SK-N-SH (cell line): ENCODE measurements at regions not wholly inside any gene's neighbourhood (a gene's known extent, or its start where the extent isn't known, plus 50 kb on each side); places are given as distances from the start of the nearest gene placed in this dataset.

Experiments used
- CTCF ChIA-PET: fragments of 300-600, 350-600 bp; formaldehyde crosslinking; extraction: SDS; loops from one replicate; lab custom pipeline; 2021; lab: Yijun Ruan, JAX
- POLR2A ChIA-PET: fragments of 350-600 bp; sonication (Branson Sonifier 250); formaldehyde crosslinking; extraction: SDS; loops from one replicate; lab custom pipeline; 2020; ENCODE audit warnings: antibody characterized with exemption, inconsistent platforms; lab: Yijun Ruan, JAX
- DNase-seq: peaks from one replicate; pipeline ENCODE4 v3.0.0; 2012
- H2AFZ ChIP-seq: fragments of 200-600 bp; sonication (generic); 2 replicates; pipeline ENCODE4 v1.8.1; 2016; ENCODE audit warnings: antibody characterized with exemption, mild to moderate bottlenecking, low read depth
- H3F3A ChIP-seq: fragments of 200-600 bp; sonication (generic); replicated peaks from 2 replicates; pipeline ENCODE3; 2016; ENCODE audit warnings: antibody characterized with exemption, mild to moderate bottlenecking; ENCODE audit not compliant: insufficient read depth
- H3K27ac ChIP-seq, 2 experiments: fragments of 200-500 bp in 1 of 2; fragments of 200-600 bp in 1 of 2; sonication (Bioruptor generic) in 1 of 2; sonication (generic), shearing (Covaris generic) in 1 of 2; 2 replicates each; pipeline versions ENCODE4 v1.5.1 to v1.6.1; 2014 to 2016; ENCODE audit warnings: low read depth in 2 of 2, inconsistent platforms in 1 of 2, low read length in 1 of 2, mild to moderate bottlenecking in 1 of 2, mixed read lengths in 1 of 2
- H3K27me3 ChIP-seq: fragments of 200-600 bp; sonication (generic), shearing (Covaris generic); 2 replicates; pipeline ENCODE4 v1.6.1; 2016; ENCODE audit warnings: mixed run types; ENCODE audit not compliant: insufficient read depth
- H3K36me3 ChIP-seq, 2 experiments: fragments of 200-500 bp in 1 of 2; fragments of 200-600 bp in 1 of 2; sonication (Bioruptor generic) in 1 of 2; sonication (generic) in 1 of 2; replicated peaks in 1 of 2; 2 replicates each; pipeline versions ENCODE3 to v1.5.1; 2014 to 2016; ENCODE audit warnings: low read length in 1 of 2, mild to moderate bottlenecking in 1 of 2; ENCODE audit not compliant: insufficient read depth in 2 of 2, control insufficient read depth in 1 of 2
- H3K4me1 ChIP-seq, 2 experiments: fragments of 200-500 bp in 1 of 2; fragments of 200-600 bp in 1 of 2; sonication (Bioruptor generic) in 1 of 2; sonication (generic), shearing (Covaris generic) in 1 of 2; 2 replicates each; pipeline versions ENCODE4 v1.5.1 to v1.6.1; 2014 to 2016; ENCODE audit warnings: low read depth in 1 of 2, low read length in 1 of 2, mixed run types in 1 of 2; ENCODE audit not compliant: insufficient read depth in 2 of 2, control insufficient read depth in 1 of 2
- H3K4me2 ChIP-seq: fragments of 200-600 bp; sonication (generic), shearing (Covaris generic); 2 replicates; pipeline ENCODE4 v1.6.1; 2017; ENCODE audit warnings: mixed run types
- H3K4me3 ChIP-seq, 2 experiments: fragments of 200-500 bp in 1 of 2; fragments of 200-600 bp in 1 of 2; sonication (Bioruptor generic) in 1 of 2; sonication (generic), shearing (Covaris generic) in 1 of 2; 2 replicates each; pipeline versions ENCODE4 v1.5.1 to v1.8.1; 2014 to 2016; ENCODE audit warnings: low read depth in 2 of 2, inconsistent platforms in 1 of 2, low read length in 1 of 2, mild to moderate bottlenecking in 1 of 2, mixed read lengths in 1 of 2, moderate library complexity in 1 of 2
- H3K79me2 ChIP-seq: fragments of 200-600 bp; sonication (generic); 2 replicates; pipeline ENCODE4 v1.8.1; 2017; ENCODE audit warnings: mild to moderate bottlenecking; ENCODE audit not compliant: insufficient read depth
- H3K9ac ChIP-seq: fragments of 200-600 bp; sonication (generic); 2 replicates; pipeline ENCODE4 v1.6.1; 2017; ENCODE audit warnings: mixed run types
- H3K9me2 ChIP-seq: fragments of 200-600 bp; sonication (generic); 2 replicates; pipeline ENCODE4 v1.6.1; 2017; ENCODE audit warnings: mixed run types
- H3K9me3 ChIP-seq: fragments of 200-600 bp; sonication (generic); 2 replicates; pipeline ENCODE4 v1.6.1; 2017; ENCODE audit warnings: mixed run types, mild to moderate bottlenecking, moderate library complexity
- H4K20me1 ChIP-seq: fragments of 200-600 bp; sonication (generic); 2 replicates; pipeline ENCODE4 v1.6.1; 2017; ENCODE audit warnings: mild to moderate bottlenecking, mixed run types; ENCODE audit not compliant: insufficient read depth
- CHD2 ChIP-seq: fragments of 150-350 bp; IDR thresholded peaks from 2 replicates; pipeline ENCODE4 v1.6.1; 2018; ENCODE audit warnings: low read length; ENCODE audit not compliant: partially characterized antibody
- FOSL2 ChIP-seq: IDR thresholded peaks from 2 replicates; pipeline ENCODE4 v1.4.0; 2012; ENCODE audit warnings: low read depth, mild to moderate bottlenecking, moderate library complexity, borderline replicate concordance
- FOXJ3 ChIP-seq: sonication (generic); formaldehyde crosslinking; IDR thresholded peaks from 2 replicates; pipeline ENCODE4 v1.5.1; 2020; ENCODE audit warnings: mild to moderate bottlenecking, missing genetic modification reagents
- FOXM1 ChIP-seq: IDR thresholded peaks from 2 replicates; pipeline ENCODE4 v1.4.0; 2012; ENCODE audit warnings: low read depth, mild to moderate bottlenecking
- GABPA ChIP-seq: IDR thresholded peaks from 2 replicates; pipeline ENCODE4 v1.4.0; 2012; ENCODE audit warnings: low read depth, mild to moderate bottlenecking
- GATA2 ChIP-seq: sonication (generic); formaldehyde crosslinking; IDR thresholded peaks from 2 replicates; pipeline ENCODE4 v1.5.0; 2020; ENCODE audit warnings: mild to moderate bottlenecking, missing genetic modification reagents
- MAX ChIP-seq: IDR thresholded peaks from 2 replicates; pipeline ENCODE4 v1.4.0; 2012; ENCODE audit warnings: low read depth
- MEF2A ChIP-seq: IDR thresholded peaks from 2 replicates; pipeline ENCODE4 v1.4.0; 2012; ENCODE audit warnings: low read depth, borderline replicate concordance
- NFIC ChIP-seq: IDR thresholded peaks from 2 replicates; pipeline ENCODE4 v1.4.0; 2012; ENCODE audit warnings: borderline replicate concordance
- NRF1 ChIP-seq: IDR thresholded peaks from 2 replicates; pipeline ENCODE4 v1.6.1; 2012; ENCODE audit warnings: low read depth, mild to moderate bottlenecking, low read length
- RAD21 ChIP-seq: IDR thresholded peaks from 2 replicates; pipeline ENCODE4 v1.6.1; 2012; ENCODE audit warnings: mild to moderate bottlenecking, low read length
- SIN3A ChIP-seq: IDR thresholded peaks from 2 replicates; pipeline ENCODE4 v1.6.1; 2012; ENCODE audit warnings: low read depth, mild to moderate bottlenecking, low read length, moderate library complexity, borderline replicate concordance
- SMC3 ChIP-seq: IDR thresholded peaks from 2 replicates; pipeline ENCODE4 v1.6.1; 2012; ENCODE audit warnings: low read depth, low read length, improper control_type of control experiment
- TF ChIP-seq, protein P1 (sequence below): IDR thresholded peaks from 2 replicates; pipeline ENCODE4 v1.6.1; 2012; ENCODE audit warnings: mild to moderate bottlenecking, low read depth, low read length, moderate library complexity

DNA sequence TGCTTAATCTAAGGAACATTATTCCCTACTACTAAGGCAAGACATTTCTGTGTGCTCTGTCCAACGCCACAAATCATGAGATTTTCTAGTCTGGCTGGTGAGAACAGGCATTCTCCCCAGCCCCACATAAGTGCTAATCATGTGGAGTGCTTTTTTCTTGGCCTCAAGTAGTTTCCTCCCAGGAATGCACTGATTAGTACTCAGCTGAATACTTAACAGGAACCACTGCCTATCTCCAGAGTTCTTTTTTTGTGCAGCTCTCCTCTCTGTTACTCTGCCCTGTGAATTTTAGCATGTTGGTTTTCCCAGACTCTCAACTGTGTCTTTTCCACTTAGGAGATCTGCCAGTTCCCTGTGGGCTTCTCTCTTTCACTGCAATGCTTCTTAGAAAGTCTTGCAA lies 1098.5 kb upstream of the LRRTM3 start (continued):
- TF ChIP-seq, protein P1, sequence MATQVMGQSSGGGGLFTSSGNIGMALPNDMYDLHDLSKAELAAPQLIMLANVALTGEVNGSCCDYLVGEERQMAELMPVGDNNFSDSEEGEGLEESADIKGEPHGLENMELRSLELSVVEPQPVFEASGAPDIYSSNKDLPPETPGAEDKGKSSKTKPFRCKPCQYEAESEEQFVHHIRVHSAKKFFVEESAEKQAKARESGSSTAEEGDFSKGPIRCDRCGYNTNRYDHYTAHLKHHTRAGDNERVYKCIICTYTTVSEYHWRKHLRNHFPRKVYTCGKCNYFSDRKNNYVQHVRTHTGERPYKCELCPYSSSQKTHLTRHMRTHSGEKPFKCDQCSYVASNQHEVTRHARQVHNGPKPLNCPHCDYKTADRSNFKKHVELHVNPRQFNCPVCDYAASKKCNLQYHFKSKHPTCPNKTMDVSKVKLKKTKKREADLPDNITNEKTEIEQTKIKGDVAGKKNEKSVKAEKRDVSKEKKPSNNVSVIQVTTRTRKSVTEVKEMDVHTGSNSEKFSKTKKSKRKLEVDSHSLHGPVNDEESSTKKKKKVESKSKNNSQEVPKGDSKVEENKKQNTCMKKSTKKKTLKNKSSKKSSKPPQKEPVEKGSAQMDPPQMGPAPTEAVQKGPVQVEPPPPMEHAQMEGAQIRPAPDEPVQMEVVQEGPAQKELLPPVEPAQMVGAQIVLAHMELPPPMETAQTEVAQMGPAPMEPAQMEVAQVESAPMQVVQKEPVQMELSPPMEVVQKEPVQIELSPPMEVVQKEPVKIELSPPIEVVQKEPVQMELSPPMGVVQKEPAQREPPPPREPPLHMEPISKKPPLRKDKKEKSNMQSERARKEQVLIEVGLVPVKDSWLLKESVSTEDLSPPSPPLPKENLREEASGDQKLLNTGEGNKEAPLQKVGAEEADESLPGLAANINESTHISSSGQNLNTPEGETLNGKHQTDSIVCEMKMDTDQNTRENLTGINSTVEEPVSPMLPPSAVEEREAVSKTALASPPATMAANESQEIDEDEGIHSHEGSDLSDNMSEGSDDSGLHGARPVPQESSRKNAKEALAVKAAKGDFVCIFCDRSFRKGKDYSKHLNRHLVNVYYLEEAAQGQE: no peak
- no peak for TF ChIP-seq SMC3
- no peak for TF ChIP-seq FOXJ3 (CRISPR knock-in tag)
- TF ChIP-seq NRF1: no peak

DNA sequence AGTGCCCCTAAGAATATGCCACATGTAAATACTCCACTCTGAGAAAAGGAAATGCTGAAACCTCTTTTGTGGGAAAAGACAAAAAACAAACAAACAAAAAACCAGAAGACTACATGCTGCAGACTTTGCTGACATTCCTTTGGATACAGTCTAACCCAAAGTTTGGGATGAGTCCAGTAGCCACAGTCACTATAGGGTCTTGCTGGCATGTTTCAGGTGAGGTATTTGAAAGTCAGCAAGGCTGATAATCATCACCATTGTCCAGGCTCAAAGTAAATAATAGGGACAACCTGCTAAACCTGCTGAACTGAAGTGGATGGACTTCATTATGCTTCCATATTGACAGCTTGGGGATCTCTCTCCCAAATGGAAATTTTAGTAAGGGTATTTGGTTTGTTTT lies 1087.0 kb upstream of the LRRTM3 start:
- H2AFZ ChIP-seq: no peak overlapping the region

More for the DNA sequence above, 1087.0 kb upstream of the LRRTM3 start:
- Histone ChIP-seq H3K27ac (no peak overlapping the region), H3K9me3 (no peaks in the 10 kb centered on the region), H3K9ac (no peak overlapping the region), H3K79me2 (no peaks in the 10 kb centered on the region), H3K4me3 (no peak overlapping the region), H3K4me2 (no peak overlapping the region), H3K4me1 (no peaks in the 10 kb centered on the region), H3K9me2 (no peaks in the 10 kb centered on the region), H4K20me1 (no peaks in the 10 kb centered on the region), H3K27me3 (no peaks in the 10 kb centered on the region), H3F3A (no peaks in the 10 kb centered on the region), H3K36me3 (no peaks in the 10 kb centered on the region)
- DNase-seq: no peak
- POLR2A ChIA-PET: no interaction called here
- TF ChIP-seq CHD2 (no peak), SMC3 (no peak), RAD21 (no peak), FOSL2 (no peak), NRF1 (no peak), SIN3A (no peak), MEF2A (no peak), NFIC (no peak), FOXM1 (no peak), GABPA (no peak), FOXJ3 (CRISPR knock-in tag) (no peak), MAX (no peak), GATA2 (CRISPR knock-in tag) (no peak)
- TF ChIP-seq, protein P1: no peak
- TF ChIP-seq, all 33 proteins: peak for 0
- CTCF ChIA-PET: no interaction called here
